AG04450 (cell line): ENCODE measurements at regions not wholly inside any gene's neighbourhood (a gene's known extent, or its start where the extent isn't known, plus 50 kb on each side); places are given as distances from the start of the nearest gene placed in this dataset.

Experiments used
- CTCF ChIA-PET: fragments of 300-600, 350-600 bp; formaldehyde crosslinking; extraction: SDS; loops from one replicate; lab custom pipeline; 2022; ENCODE audit warnings: antibody characterized with exemption, inconsistent platforms; lab: Charles Lee
- POLR2A ChIA-PET: fragments of 350-600 bp; formaldehyde crosslinking; extraction: SDS; loops from one replicate; lab custom pipeline; 2021; ENCODE audit warnings: antibody characterized with exemption, inconsistent platforms; lab: Yijun Ruan, JAX
- DNase-seq: peaks from one replicate; pipeline ENCODE4 v3.0.0-alpha.2; 2011; ENCODE audit warnings: low read depth, low spot score
- H3K27ac ChIP-seq: one replicate; pipeline ENCODE4 v1.5.1; 2012; ENCODE audit warnings: low read depth, low read length, control low read depth
- H3K27me3 ChIP-seq: one replicate; pipeline ENCODE4 v1.6.0; 2012; ENCODE audit warnings: low read length; ENCODE audit not compliant: control insufficient read depth, insufficient read depth
- H3K4me3 ChIP-seq: 2 replicates; pipeline ENCODE4 v1.5.1; 2011; ENCODE audit warnings: mild to moderate bottlenecking, low read depth, low read length, control low read depth
- H3K9me3 ChIP-seq: 2 replicates; pipeline ENCODE4 v1.5.1; 2012; ENCODE audit warnings: low read length; ENCODE audit not compliant: control insufficient read depth, insufficient read depth
- TF ChIP-seq, protein P1 (sequence below): IDR thresholded peaks from 2 replicates; pipeline ENCODE4 v1.5.1; 2011; ENCODE audit warnings: low read depth, low read length, control low read depth, inconsistent platforms

- no peak for DNase-seq
- no peak overlapping the region for H3K4me3 ChIP-seq
- H3K9me3 ChIP-seq: no peaks in the 10 kb centered on the region
- H3K27ac ChIP-seq: no peak overlapping the region
- H3K27me3 ChIP-seq: no peaks in the 10 kb centered on the region
- ChIA-PET POLR2A (no interaction called here), CTCF (interaction anchor here (1.4 kb wide), 1 partner anchor 10 kb away, joined by 3 read pairs; no protein-coding TSS in a partner anchor)
- TF ChIP-seq, protein P1, sequence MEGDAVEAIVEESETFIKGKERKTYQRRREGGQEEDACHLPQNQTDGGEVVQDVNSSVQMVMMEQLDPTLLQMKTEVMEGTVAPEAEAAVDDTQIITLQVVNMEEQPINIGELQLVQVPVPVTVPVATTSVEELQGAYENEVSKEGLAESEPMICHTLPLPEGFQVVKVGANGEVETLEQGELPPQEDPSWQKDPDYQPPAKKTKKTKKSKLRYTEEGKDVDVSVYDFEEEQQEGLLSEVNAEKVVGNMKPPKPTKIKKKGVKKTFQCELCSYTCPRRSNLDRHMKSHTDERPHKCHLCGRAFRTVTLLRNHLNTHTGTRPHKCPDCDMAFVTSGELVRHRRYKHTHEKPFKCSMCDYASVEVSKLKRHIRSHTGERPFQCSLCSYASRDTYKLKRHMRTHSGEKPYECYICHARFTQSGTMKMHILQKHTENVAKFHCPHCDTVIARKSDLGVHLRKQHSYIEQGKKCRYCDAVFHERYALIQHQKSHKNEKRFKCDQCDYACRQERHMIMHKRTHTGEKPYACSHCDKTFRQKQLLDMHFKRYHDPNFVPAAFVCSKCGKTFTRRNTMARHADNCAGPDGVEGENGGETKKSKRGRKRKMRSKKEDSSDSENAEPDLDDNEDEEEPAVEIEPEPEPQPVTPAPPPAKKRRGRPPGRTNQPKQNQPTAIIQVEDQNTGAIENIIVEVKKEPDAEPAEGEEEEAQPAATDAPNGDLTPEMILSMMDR: no peak
These were observed 561.1 kb upstream of the SETBP1 start for GRCh38 chr18:44119607-44120006.

DNA sequence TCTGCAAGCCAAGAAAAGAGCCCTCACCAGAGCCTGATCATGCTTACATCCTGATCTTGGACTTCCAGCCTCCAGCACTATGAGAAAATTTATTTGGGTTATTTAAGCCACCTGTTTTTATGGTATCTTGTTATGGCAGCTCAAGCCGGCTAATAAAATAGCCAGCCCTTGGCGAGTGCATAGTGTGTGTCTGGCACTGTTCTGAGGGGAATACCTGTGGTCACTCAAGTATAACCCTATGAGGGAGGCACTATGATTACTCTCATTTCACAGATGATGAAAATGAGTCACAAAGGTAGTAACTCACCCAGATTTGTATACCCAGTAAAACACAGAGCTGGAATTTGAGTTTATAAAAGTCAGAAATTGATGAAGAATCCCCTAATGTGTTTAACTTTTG is 556.9 kb upstream of the SETBP1 start:
- Histone ChIP-seq H3K27ac (no peak overlapping the region), H3K9me3 (no peaks in the 10 kb centered on the region), H3K4me3 (no peak overlapping the region), H3K27me3 (no peaks in the 10 kb centered on the region)
- CTCF ChIA-PET: no interaction called here
- POLR2A ChIA-PET: no interaction called here
- DNase-seq: no peak
- TF ChIP-seq, protein P1: no peak

GRCh38 chr18:44125446-44125845 is 555.2 kb upstream of the SETBP1 start:
- no peak for DNase-seq
- TF ChIP-seq, protein P1: no peak
- no peak overlapping the region for H3K4me3 ChIP-seq
- no peak overlapping the region for H3K27ac ChIP-seq
- ChIA-PET POLR2A (no interaction called here), CTCF (no interaction called here)
- H3K9me3 ChIP-seq: no peaks in the 10 kb centered on the region
- no peaks in the 10 kb centered on the region for H3K27me3 ChIP-seq

DNA sequence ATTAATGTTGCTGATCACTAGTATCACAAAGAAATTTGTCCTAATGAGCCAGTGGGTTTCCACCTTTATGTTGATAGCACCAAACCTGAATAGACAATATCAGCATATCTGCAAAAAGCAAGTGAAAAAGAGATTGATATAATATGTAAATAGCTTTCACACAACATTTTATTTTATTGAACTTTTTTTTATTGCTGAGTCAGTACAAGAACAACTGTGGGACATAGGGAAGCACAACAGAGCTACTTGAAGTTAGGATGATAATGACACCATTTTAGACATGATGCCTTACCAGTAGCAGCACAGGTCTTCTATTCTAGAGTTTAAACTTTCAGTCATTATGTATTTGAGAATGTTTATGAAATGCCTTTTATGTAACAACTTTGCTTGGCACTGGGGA is 554.1 kb upstream of the SETBP1 start:
- H3K27ac ChIP-seq: no peak overlapping the region
- ChIA-PET CTCF (no interaction called here), POLR2A (no interaction called here)
- H3K4me3 ChIP-seq: no peak overlapping the region
- no peaks in the 10 kb centered on the region for H3K27me3 ChIP-seq
- TF ChIP-seq, protein P1: no peak
- no peak for DNase-seq
- no peaks in the 10 kb centered on the region for H3K9me3 ChIP-seq

DNA sequence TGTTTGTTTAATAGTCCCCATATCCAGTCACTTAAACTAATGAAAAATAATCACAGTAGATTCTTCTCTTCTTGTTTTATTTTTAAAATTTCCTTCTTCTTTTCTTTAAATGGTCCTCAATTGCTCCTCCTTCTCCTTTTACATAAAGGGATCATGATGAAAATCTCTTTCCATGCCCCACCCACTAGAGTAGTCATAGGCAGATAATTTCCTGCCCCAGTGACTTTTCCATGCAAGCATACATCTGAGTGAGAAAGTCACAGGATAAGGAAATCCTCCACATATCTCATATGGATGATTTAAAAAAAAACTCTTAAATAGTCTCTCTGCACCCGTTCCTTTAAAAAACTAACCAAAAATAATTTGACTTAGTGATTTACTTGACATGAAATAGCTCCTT is 552.3 kb upstream of the SETBP1 start:
- Histone ChIP-seq H3K4me3 (no peak overlapping the region), H3K27me3 (no peaks in the 10 kb centered on the region), H3K27ac (no peak overlapping the region), H3K9me3 (no peaks in the 10 kb centered on the region)
- POLR2A ChIA-PET: no interaction called here
- CTCF ChIA-PET: no interaction called here
- TF ChIP-seq, protein P1: no peak
- no peak for DNase-seq
